GM18519 (cell line): ENCODE measurements at regions not wholly inside any gene's neighbourhood (a gene's known extent, or its start where the extent isn't known, plus 50 kb on each side); places are given as distances from the start of the nearest gene placed in this dataset.
A peak's percentile ranks its signal among the peaks of the same experiment; 100 is the strongest.

Source experiments
- ATAC-seq: cut with Tn5 transposase; IDR thresholded peaks from one replicate; pipeline ENCODE4 v1.9.1; 2021; ENCODE audit warnings: mild to moderate bottlenecking, moderate library complexity; ENCODE audit not compliant: unreplicated experiment, low FRiP score

- no peak for ATAC-seq
Observed at GRCh38 chr6:6376845-6377244, 56.4 kb upstream of the F13A1 start.

- no peak for ATAC-seq
Observed at GRCh38 chr6:6377621-6378020, 57.2 kb upstream of the F13A1 start.

DNA sequence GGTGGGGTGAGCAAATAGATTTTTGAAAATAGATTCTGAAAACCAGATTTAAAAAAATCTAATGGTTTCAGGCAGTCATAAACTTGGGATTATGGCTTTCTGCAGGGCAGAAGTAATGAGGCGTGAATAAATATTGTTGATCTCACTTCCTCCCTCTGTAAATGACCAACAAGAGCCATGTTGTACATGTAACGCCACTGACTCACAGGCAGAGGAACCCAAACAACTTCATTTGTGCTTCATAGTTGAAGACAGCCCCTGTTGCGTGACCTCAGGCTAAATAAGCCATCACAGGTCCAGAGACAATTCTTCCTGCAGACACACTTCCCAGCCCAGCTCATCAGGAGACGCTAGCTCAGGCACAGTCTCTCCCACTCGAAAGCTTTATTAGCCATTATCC is 59.1 kb upstream of the F13A1 start:
- no peak for ATAC-seq

GRCh38 chr6:6384520-6384919 is 64.1 kb upstream of the F13A1 start:
- no peak for ATAC-seq

- ATAC-seq = no peak
Observed at GRCh38 chr6:6386010-6386409, 65.5 kb upstream of the F13A1 start.

DNA sequence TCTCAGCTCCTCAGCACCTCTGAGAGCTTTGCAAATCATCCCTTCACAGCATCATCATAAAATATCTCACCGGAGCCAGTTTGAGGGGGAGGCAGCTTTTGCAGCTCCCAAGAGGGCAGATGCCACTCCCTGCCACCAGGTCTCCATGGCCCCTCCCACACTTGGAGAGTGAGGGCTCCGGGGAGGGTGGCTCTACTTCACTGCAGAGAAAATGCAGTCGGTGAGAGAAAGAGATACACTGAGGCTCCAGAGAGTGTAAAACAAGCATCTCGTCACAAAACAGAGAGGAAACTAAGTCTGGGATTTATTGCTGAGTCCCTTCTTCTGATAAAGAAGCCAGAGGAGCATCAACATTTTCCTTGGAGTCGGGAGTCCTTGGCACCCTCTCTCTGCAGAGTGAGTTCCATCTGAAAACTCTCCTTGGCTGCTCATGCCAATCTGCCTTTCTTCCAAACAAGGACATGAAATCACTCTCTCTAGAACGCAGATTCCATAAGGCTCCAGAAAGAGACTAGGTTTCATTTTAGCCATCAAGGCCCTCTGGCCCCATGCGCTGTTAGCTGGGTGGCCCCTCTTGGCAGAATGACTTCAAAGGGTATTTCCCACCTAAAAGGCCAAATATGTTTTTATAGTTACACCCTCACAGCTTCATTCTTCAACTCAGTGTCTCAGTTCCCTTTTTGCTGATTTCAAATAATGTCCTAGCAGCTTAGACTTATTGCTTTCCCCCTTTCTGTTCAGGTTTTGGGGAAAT is 70.6 kb upstream of the F13A1 start:
- no peak for ATAC-seq

GRCh38 chr6:6392214-6393068 is 72.0 kb upstream of the F13A1 start:
- peak; percentile 37 for ATAC-seq

- ATAC-seq = peak; percentile 27
Observed at GRCh38 chr6:6393069-6393529, 72.6 kb upstream of the F13A1 start.

- no peak for ATAC-seq
Observed at GRCh38 chr6:6395581-6396197, 75.2 kb upstream of the F13A1 start.

GRCh38 chr6:6397842-6398241 is 77.4 kb upstream of the F13A1 start:
- ATAC-seq = no peak

GRCh38 chr6:6399568-6399967 is 79.1 kb upstream of the F13A1 start:
- no peak for ATAC-seq

- ATAC-seq = no peak
Observed at GRCh38 chr6:6401401-6401800, 80.9 kb upstream of the F13A1 start.

DNA sequence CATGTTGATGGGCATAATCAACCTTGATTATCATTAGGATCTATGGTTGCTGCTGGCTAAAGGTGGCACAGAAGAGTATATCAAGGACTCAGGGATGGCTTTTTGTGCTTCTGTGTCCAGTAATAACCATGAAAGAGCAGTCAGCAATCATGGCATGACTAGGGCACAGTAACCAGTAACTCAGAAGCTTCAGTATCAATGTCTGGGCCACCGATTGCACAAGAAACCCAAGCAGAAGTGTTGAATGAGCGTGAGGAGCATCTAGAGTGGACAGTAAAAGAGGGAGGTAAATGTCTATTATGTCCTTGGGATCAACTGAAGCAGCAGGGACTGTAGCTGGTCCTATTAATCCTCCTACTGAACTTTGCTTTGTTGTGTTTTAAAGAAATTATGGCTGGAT is 81.5 kb upstream of the F13A1 start:
- no peak for ATAC-seq

GRCh38 chr6:6402591-6402990 is 82.1 kb upstream of the F13A1 start:
- ATAC-seq = no peak

DNA sequence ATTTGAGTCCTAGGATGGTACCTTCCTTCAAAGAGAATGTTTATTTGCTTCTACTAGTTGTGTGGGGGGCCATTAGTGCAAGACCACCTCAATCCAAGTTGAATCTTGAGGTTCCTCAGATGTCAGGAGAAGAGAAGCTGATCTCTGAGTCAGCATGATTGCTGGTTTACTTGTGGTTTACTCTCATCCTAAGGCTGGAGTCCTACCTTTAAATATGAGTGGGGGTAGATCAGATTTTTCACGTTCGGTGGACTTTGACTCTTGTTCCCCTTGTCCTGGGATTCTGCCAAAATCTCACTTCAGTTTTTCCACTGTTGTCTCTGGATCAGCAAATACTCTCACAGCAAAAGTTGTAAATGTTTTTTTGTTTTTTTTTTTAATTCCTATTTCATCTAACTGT is 84.6 kb upstream of the F13A1 start:
- ATAC-seq = no peak

GRCh38 chr6:6405997-6406714 is 85.7 kb upstream of the F13A1 start:
- ATAC-seq = no peak

DNA sequence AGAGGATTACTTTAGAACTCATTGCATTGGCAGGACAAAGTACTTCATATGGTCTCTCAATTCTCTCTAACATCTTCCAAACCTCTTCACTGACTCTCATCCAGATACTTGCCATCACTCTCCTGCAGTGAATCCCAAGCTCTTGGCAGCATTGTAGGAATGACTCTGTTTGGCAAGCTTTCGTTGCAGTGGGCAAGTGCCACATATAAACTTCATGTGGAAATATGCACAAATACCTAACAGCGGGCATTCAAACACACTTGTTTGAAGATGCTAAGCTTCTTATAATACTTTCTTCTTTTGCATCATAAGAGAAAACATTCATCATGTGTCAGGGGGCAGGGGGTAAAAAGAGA is 86.2 kb upstream of the F13A1 start:
- no peak for ATAC-seq

DNA sequence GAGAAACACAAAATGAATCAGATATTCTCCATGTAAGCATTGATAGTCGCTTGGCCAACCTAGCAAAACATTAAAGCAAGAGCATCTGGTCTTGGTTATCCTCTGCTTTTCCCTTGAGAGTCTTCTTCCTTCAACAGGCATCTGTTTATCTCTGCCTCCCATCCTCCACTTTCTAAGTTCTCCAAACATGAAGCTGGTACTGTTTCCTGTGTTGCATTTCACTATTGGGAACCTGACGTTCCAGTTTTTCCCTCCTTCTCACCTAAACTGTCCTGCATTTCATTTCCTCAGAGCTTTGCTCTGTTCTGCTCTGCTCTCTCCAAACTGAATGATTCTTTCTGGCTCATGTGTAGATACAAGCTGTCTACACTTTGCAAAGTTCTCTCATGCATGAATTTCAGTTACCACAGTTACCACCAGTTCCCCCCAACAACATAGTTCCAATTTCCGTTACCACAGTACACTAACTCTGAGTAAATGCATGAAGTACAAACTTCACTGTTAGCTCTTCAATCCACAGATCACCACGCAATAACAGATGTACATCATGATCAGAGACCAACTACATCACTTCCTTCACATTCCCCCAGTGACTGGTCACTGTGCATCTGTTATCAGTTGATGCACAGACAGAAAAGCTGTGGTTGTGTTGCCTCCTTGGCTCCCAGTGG is 86.7 kb upstream of the F13A1 start:
- peak; percentile 95 for ATAC-seq

DNA sequence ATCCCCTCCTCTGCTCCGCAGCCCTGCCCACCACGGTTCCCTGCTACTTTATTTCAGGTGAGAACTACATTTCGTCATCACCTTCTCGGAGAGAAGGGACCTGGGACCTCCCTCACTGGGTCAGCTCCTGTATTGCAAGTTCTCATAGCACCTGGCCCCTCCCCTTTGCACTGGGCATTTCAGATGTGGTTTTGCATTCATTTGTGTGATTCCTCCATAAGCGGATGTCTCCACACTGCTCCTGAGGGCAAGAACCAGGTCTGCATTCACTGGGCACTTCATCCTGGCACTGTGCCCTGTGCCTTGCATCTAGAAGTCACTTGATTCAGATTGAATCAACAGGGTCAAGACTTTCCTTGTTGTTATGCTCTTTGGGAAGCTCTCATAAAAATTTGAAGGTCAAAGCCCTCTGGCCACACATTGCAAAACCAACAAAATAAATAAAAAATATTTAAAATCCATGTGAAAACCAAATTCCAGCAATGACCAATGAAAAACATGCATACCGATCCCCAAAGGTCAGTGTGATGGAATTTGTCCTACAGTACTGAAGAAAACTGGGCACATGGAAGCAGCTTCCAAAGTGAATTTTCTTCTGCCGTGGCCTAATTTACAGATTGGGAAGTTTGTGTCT is 89.1 kb upstream of the F13A1 start:
- no peak for ATAC-seq

- no peak for ATAC-seq
Observed at GRCh38 chr6:6411115-6411514, 90.7 kb upstream of the F13A1 start.
